WTC11 (cell line): ENCODE measurements at regions not wholly inside any gene's neighbourhood (a gene's known extent, or its start where the extent isn't known, plus 50 kb on each side); places are given as distances from the start of the nearest gene placed in this dataset.

ENCODE experiments used
- EMX1 ChIP-seq: fragments of 250-450 bp; sonication (Bioruptor Pico); IDR thresholded peaks from 2 replicates; pipeline ENCODE4 v1.8.0; 2021; ENCODE audit warnings: mild to moderate bottlenecking
- JUN ChIP-seq: sonication (generic); formaldehyde crosslinking; IDR thresholded peaks from 2 replicates; pipeline ENCODE4 v1.8.0; 2023; ENCODE audit warnings: mild to moderate bottlenecking, missing genetic modification reagents
- KAT7 ChIP-seq: sonication (generic); formaldehyde crosslinking; IDR thresholded peaks from 2 replicates; pipeline ENCODE4 v1.8.1; 2023; ENCODE audit warnings: missing genetic modification reagents, mild to moderate bottlenecking, borderline replicate concordance
- NFYB ChIP-seq: sonication (generic); formaldehyde crosslinking; conservative IDR thresholded peaks from 2 replicates; pipeline ENCODE4 v1.8.0; 2022; ENCODE audit warnings: low read depth, missing genetic modification reagents
- NR3C1 ChIP-seq: sonication (generic); formaldehyde crosslinking; conservative IDR thresholded peaks from 2 replicates; pipeline ENCODE4 v1.8.1; 2023; ENCODE audit warnings: low read depth, mild to moderate bottlenecking, missing genetic modification reagents
- SMAD3 ChIP-seq: sonication (generic); formaldehyde crosslinking; IDR thresholded peaks from 2 replicates; pipeline ENCODE4 v1.8.0; 2022; ENCODE audit warnings: missing genetic modification reagents, mild to moderate bottlenecking, borderline replicate concordance
- SP1 ChIP-seq: sonication (generic); formaldehyde crosslinking; conservative IDR thresholded peaks from 2 replicates; pipeline ENCODE4 v1.8.1; 2022; ENCODE audit warnings: missing genetic modification reagents
- TF ChIP-seq, protein P1 (sequence below): fragments of 200-600 bp; IDR thresholded peaks from 2 replicates; pipeline ENCODE4 v1.8.0; 2022; ENCODE audit warnings: antibody characterized with exemption
- TF ChIP-seq, protein P2 (sequence below): sonication (generic); formaldehyde crosslinking; IDR thresholded peaks from 2 replicates; pipeline ENCODE4 v1.8.1; 2023; ENCODE audit warnings: mild to moderate bottlenecking, missing genetic modification reagents, borderline replicate concordance
- TF ChIP-seq, protein P3 (sequence below): sonication (generic); formaldehyde crosslinking; IDR thresholded peaks from 2 replicates; pipeline ENCODE4 v1.8.0; 2023; ENCODE audit warnings: mild to moderate bottlenecking, missing genetic modification reagents
- TF ChIP-seq, protein P4 (sequence below): sonication (generic); formaldehyde crosslinking; IDR thresholded peaks from 2 replicates; pipeline ENCODE4 v1.8.1; 2023; ENCODE audit warnings: mild to moderate bottlenecking, missing genetic modification reagents, moderate library complexity
- TF ChIP-seq, protein P5 (sequence below): sonication (generic); formaldehyde crosslinking; IDR thresholded peaks from 2 replicates; pipeline ENCODE4 v1.8.1; 2022; ENCODE audit warnings: missing genetic modification reagents, borderline replicate concordance

DNA sequence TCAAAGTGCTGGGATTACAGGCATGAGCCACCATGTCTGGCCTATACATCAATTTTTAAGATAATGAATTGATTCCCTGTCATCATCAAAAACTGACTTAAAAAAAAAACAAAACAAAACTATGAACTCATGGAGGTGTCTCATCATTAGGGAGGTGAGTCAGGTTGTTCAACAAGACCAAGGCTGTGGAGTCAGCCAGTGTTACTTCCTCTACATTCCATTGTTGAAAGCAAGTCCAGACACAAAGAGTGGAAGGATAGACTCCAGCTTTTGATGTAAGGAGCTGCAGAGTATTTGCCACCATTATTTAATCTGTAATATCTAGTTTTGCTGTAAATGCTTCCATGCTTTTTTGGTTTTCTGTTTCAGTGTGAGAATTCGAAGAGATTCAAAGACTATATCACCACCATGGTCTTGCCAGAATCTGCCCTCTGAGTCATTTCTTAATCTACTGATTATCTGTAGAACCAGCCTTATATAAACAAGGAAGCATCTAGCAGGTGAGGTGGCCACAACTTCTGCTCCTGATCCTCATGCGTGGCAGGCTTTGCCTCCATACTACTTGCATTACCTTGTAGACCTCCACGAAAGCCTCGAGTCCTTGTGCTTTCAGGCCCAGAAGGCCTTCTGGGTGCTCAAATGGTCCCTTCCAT is 156.1 kb downstream of the FGF1 start:
- TF ChIP-seq EMX1 (CRISPR knock-in tag): no peak
- TF ChIP-seq JUN: no peak
- TF ChIP-seq, protein P1, sequence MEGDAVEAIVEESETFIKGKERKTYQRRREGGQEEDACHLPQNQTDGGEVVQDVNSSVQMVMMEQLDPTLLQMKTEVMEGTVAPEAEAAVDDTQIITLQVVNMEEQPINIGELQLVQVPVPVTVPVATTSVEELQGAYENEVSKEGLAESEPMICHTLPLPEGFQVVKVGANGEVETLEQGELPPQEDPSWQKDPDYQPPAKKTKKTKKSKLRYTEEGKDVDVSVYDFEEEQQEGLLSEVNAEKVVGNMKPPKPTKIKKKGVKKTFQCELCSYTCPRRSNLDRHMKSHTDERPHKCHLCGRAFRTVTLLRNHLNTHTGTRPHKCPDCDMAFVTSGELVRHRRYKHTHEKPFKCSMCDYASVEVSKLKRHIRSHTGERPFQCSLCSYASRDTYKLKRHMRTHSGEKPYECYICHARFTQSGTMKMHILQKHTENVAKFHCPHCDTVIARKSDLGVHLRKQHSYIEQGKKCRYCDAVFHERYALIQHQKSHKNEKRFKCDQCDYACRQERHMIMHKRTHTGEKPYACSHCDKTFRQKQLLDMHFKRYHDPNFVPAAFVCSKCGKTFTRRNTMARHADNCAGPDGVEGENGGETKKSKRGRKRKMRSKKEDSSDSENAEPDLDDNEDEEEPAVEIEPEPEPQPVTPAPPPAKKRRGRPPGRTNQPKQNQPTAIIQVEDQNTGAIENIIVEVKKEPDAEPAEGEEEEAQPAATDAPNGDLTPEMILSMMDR: no peak
- TF ChIP-seq SMAD3 (CRISPR knock-in tag): no peak
- no peak for TF ChIP-seq NR3C1 (CRISPR knock-in tag)
- TF ChIP-seq, protein P2, sequence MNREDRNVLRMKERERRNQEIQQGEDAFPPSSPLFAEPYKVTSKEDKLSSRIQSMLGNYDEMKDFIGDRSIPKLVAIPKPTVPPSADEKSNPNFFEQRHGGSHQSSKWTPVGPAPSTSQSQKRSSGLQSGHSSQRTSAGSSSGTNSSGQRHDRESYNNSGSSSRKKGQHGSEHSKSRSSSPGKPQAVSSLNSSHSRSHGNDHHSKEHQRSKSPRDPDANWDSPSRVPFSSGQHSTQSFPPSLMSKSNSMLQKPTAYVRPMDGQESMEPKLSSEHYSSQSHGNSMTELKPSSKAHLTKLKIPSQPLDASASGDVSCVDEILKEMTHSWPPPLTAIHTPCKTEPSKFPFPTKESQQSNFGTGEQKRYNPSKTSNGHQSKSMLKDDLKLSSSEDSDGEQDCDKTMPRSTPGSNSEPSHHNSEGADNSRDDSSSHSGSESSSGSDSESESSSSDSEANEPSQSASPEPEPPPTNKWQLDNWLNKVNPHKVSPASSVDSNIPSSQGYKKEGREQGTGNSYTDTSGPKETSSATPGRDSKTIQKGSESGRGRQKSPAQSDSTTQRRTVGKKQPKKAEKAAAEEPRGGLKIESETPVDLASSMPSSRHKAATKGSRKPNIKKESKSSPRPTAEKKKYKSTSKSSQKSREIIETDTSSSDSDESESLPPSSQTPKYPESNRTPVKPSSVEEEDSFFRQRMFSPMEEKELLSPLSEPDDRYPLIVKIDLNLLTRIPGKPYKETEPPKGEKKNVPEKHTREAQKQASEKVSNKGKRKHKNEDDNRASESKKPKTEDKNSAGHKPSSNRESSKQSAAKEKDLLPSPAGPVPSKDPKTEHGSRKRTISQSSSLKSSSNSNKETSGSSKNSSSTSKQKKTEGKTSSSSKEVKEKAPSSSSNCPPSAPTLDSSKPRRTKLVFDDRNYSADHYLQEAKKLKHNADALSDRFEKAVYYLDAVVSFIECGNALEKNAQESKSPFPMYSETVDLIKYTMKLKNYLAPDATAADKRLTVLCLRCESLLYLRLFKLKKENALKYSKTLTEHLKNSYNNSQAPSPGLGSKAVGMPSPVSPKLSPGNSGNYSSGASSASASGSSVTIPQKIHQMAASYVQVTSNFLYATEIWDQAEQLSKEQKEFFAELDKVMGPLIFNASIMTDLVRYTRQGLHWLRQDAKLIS (CRISPR knock-in tag): no peak
- TF ChIP-seq, protein P3, sequence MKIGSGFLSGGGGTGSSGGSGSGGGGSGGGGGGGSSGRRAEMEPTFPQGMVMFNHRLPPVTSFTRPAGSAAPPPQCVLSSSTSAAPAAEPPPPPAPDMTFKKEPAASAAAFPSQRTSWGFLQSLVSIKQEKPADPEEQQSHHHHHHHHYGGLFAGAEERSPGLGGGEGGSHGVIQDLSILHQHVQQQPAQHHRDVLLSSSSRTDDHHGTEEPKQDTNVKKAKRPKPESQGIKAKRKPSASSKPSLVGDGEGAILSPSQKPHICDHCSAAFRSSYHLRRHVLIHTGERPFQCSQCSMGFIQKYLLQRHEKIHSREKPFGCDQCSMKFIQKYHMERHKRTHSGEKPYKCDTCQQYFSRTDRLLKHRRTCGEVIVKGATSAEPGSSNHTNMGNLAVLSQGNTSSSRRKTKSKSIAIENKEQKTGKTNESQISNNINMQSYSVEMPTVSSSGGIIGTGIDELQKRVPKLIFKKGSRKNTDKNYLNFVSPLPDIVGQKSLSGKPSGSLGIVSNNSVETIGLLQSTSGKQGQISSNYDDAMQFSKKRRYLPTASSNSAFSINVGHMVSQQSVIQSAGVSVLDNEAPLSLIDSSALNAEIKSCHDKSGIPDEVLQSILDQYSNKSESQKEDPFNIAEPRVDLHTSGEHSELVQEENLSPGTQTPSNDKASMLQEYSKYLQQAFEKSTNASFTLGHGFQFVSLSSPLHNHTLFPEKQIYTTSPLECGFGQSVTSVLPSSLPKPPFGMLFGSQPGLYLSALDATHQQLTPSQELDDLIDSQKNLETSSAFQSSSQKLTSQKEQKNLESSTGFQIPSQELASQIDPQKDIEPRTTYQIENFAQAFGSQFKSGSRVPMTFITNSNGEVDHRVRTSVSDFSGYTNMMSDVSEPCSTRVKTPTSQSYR (CRISPR knock-in tag): no peak
- no peak for TF ChIP-seq KAT7 (CRISPR knock-in tag)
- TF ChIP-seq NFYB (CRISPR knock-in tag): no peak
- TF ChIP-seq, protein P4, sequence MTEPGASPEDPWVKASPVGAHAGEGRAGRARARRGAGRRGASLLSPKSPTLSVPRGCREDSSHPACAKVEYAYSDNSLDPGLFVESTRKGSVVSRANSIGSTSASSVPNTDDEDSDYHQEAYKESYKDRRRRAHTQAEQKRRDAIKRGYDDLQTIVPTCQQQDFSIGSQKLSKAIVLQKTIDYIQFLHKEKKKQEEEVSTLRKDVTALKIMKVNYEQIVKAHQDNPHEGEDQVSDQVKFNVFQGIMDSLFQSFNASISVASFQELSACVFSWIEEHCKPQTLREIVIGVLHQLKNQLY (CRISPR knock-in tag): no peak
- no peak for TF ChIP-seq SP1 (CRISPR knock-in tag)
- TF ChIP-seq, protein P5, sequence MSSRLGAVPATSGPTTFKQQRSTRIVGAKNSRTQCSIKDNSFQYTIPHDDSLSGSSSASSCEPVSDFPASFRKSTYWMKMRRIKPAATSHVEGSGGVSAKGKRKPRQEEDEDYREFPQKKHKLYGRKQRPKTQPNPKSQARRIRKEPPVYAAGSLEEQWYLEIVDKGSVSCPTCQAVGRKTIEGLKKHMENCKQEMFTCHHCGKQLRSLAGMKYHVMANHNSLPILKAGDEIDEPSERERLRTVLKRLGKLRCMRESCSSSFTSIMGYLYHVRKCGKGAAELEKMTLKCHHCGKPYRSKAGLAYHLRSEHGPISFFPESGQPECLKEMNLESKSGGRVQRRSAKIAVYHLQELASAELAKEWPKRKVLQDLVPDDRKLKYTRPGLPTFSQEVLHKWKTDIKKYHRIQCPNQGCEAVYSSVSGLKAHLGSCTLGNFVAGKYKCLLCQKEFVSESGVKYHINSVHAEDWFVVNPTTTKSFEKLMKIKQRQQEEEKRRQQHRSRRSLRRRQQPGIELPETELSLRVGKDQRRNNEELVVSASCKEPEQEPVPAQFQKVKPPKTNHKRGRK (CRISPR knock-in tag): no peak
